ENCODE measurements at regions not wholly inside any gene's neighbourhood (a gene's known extent, or its start where the extent isn't known, plus 50 kb on each side); places are given as distances from the start of the nearest gene placed in this dataset.
"Not testable (repeated sequence)": the region's sequence is repeated elsewhere in the genome, so short reads cannot be mapped to it uniquely, and the experiment has no call there.

DNA sequence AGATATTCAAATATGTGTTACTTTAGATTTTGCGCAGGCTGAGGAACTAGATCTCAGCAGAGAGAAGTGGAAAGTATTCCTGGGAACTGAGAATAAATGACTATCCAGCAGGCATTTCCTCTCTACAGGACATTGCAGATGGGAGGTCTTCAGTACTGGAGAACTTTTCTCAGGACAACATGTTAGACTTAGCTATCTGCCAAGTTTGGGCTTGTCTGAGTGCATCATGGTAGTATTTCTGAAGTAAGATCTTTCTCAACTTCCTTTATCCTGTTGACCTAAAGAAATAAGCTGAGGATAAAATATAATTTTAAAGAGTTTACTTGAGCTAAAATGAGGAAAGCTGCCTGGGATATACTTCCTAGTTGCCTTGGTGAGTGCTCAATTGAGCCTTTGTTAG is 167.9 kb upstream of the BCHE start:
- H3K4me1 ChIP-seq: no peaks in the 10 kb centered on the region
- 89 to 93% methylated on average over 1 of the region's 1 CpG for WGBS, 2 donors
- no peak overlapping the region for H3K27ac ChIP-seq
- no peaks in the 10 kb centered on the region for H3K36me3 ChIP-seq
- no peak overlapping the region for H3K4me3 ChIP-seq
- no peak for DNase-seq
- intact Hi-C loops (cut with DNase I): no loop called here
- TF ChIP-seq, protein P1, sequence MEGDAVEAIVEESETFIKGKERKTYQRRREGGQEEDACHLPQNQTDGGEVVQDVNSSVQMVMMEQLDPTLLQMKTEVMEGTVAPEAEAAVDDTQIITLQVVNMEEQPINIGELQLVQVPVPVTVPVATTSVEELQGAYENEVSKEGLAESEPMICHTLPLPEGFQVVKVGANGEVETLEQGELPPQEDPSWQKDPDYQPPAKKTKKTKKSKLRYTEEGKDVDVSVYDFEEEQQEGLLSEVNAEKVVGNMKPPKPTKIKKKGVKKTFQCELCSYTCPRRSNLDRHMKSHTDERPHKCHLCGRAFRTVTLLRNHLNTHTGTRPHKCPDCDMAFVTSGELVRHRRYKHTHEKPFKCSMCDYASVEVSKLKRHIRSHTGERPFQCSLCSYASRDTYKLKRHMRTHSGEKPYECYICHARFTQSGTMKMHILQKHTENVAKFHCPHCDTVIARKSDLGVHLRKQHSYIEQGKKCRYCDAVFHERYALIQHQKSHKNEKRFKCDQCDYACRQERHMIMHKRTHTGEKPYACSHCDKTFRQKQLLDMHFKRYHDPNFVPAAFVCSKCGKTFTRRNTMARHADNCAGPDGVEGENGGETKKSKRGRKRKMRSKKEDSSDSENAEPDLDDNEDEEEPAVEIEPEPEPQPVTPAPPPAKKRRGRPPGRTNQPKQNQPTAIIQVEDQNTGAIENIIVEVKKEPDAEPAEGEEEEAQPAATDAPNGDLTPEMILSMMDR (IDR thresholded peaks at IDR 0.05): no peak
- H3K27me3 ChIP-seq: no peaks in the 10 kb centered on the region
- H3K9me3 ChIP-seq: peaks cover 0 to 24% (median 0%) of the 10 kb centered on the region in 11 donors
- ATAC-seq: no peak

DNA sequence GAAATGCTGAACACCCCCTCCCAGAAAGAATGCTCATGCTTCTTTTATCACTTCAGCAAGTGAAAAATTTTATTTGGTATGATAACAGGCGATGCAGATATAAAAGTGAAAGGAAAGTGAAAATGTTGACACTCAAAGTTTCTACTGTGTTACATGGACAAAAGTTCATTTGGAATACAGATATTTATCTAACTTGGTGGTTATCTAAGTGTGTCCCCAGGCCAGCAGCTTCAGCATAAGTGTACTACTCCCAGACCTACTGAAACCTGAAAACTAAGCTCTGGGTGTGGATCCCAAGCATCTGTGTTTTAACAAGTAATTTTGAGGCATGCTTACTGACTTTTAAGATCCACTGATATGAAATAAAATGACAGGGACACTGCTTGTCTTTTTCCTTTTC is 157.1 kb upstream of the BCHE start:
- no peaks in the 10 kb centered on the region for H3K27me3 ChIP-seq
- ATAC-seq (no peak), DNase-seq (no peak)
- no peak overlapping the region for H3K4me3 ChIP-seq
- TF ChIP-seq, protein P1 (IDR thresholded peaks at IDR 0.05): no peak
- no peaks in the 10 kb centered on the region for H3K36me3 ChIP-seq
- H3K4me1 ChIP-seq: no peaks in the 10 kb centered on the region
- H3K27ac ChIP-seq: no peak overlapping the region
- H3K9me3 ChIP-seq: peaks cover 0 to under 1% (median 0%) of the 10 kb centered on the region in 11 donors
- WGBS, 2 donors: 64 to 66% methylated on average over 1 of the region's 1 CpG
- intact Hi-C loops (cut with DNase I): no loop called here

DNA sequence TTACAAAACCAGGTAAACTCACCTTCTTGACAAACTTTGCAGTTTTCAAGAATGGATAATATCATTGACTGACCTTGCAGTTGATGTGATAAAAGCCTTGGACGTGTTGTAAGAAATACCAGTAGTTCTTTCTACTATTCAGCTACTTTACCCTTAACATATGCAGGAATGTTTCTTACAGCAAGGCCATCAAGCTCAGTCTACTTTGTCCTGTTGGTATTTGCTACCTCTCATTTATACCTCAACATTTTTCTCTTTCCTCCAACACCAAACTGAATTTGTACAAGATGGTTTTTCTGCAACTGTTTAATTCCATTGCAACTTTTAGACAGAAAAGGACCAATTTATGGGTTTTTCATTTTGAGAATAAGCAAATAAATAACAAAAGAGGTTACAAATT is 147.4 kb upstream of the BCHE start:
- TF ChIP-seq, protein P1 (IDR thresholded peaks at IDR 0.05): no peak
- Histone ChIP-seq H3K36me3 (no peaks in the 10 kb centered on the region), H3K27me3 (no peaks in the 10 kb centered on the region), H3K4me1 (no peaks in the 10 kb centered on the region), H3K9me3 (no peaks in the 10 kb centered on the region), H3K4me3 (no peak overlapping the region), H3K27ac (no peak overlapping the region)
- WGBS, 2 donors: 52 to 55% methylated on average over 1 of the region's 1 CpG
- ATAC-seq: no peak
- intact Hi-C loops (cut with DNase I): no loop called here
- no peak for DNase-seq

DNA sequence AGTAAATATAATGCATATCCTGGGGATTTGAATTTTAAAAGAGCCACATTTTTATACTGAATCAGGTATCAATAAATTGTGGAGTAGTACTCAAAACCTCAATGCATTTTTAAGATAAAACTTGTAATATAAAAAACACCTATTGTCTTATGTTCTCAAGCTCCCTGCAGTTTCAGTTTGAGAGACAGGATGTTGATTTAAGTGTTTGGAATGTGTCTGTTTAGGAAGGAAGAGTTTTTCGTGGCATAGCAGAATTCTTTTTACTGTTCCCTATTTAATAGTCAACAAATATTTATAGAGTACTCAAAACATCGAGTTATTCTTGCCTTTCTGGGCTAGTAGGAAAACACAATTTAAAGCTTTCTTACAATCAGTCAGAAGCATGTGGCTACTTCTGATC is 146.1 kb upstream of the BCHE start:
- DNase-seq (no peak), ATAC-seq (no peak)
- WGBS, 2 donors: 40 to 45% methylated on average over 2 of the region's 2 CpGs
- Histone ChIP-seq H3K27ac (no peak overlapping the region), H3K27me3 (no peaks in the 10 kb centered on the region), H3K4me3 (no peak overlapping the region), H3K36me3 (no peaks in the 10 kb centered on the region), H3K4me1 (no peaks in the 10 kb centered on the region), H3K9me3 (no peaks in the 10 kb centered on the region)
- intact Hi-C loops (cut with DNase I): no loop called here
- TF ChIP-seq, protein P1 (IDR thresholded peaks at IDR 0.05): no peak

DNA sequence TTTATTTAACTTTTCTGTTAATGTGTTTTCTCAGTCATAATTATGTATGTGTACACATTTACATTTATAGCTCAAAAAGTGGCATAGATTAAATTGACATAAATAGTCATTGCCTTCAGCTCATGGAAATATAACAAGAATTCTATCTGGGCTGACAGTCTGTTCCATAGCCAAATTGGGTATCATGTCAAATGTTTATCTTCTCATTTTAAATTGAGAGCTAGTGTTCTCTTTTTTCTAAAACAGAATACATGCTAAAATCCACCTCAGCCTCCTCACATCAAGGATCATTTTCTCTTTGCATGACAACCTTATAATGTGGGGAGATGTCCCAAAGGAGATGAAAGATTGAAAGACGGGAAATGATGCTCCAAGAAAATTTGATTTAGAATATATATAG is 144.1 kb upstream of the BCHE start:
- intact Hi-C loops (cut with DNase I): no loop called here

DNA sequence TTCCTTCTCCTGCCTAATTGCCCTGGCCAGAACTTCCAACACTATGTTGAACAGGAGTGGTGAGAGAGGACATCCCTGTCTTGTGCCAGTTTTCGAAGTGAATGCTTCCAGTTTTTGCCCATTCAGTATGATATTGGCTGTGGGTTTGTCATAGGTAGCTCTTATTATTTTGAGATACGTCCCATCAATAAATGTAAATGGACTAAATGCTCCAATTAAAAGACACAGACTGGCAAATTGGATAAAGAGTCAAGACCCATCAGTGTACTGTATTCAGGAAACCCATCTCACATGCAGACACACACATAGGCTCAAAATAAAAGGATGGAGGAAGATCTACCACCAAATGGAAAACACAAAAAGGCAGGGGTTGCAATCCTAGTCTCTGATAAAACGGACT is 123.6 kb upstream of the BCHE start:
- 67% methylated on average over 3 of the region's 3 CpGs for WGBS, 2 donors

More for the DNA sequence above, 144.1 kb upstream of the BCHE start:
- TF ChIP-seq, protein P1 (IDR thresholded peaks at IDR 0.05): no peak
- Histone ChIP-seq H3K27ac (no peak overlapping the region), H3K36me3 (no peaks in the 10 kb centered on the region), H3K4me3 (no peak overlapping the region), H3K27me3 (no peaks in the 10 kb centered on the region), H3K9me3 (no peaks in the 10 kb centered on the region), H3K4me1 (no peaks in the 10 kb centered on the region)
- DNase-seq: no peak
- ATAC-seq: no peak
- WGBS, 2 donors: 85% methylated on average over 1 of the region's 1 CpG

More for the DNA sequence above, 123.6 kb upstream of the BCHE start:
- DNase-seq; intact Hi-C loops (cut with DNase I); H3K4me1 ChIP-seq; H3K4me3 ChIP-seq; ATAC-seq; H3K27me3 ChIP-seq; H3K36me3 ChIP-seq; H3K9me3 ChIP-seq; H3K27ac ChIP-seq: not testable (repeated sequence)
